ENCODE measurements at regions not wholly inside any gene's neighbourhood (a gene's known extent, or its start where the extent isn't known, plus 50 kb on each side); places are given as distances from the start of the nearest gene placed in this dataset.

DNA sequence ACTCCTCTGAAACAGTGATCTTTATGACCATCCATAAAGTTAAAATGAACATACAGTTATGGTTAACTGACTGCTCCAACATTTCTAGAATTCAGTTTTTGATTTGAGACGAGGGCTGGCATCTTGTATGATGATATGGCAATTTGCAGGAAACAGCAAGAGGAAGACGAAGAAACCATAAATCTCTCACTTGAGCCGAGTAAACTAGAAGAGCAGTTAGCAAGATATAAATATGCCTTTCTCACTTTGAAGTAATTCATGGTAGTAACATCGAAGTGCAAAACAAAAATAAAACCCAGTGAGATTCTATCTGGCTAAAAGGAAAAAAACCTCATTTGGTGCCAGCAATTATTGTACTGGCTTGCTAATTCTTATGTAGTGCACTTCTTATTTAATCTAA, 139.0 kb upstream of the SPRY1 start:
- Histone ChIP-seq H4K20me1 (ENCODE audit: low read depth) (no peaks in the 10 kb centered on the region), H3F3A (ENCODE audit: low read depth) (peaks cover 9% of the 10 kb centered on the region), H3K79me2 (ENCODE audit: low read depth) (no peaks in the 10 kb centered on the region), H3K4me3 (no peak overlapping the region), H3K36me3 (no peaks in the 10 kb centered on the region), H2AFZ (replicated peaks) (no peak overlapping the region), H3K9me3 (ENCODE audit: low read depth) (no peaks in the 10 kb centered on the region), H3K27me3 (no peaks in the 10 kb centered on the region), H3K27ac (no peak overlapping the region), H3K4me1 (peaks cover 19% of the 10 kb centered on the region), H3K9ac (no peak overlapping the region), H3K4me2 (no peak overlapping the region)
- H3K4me1 Mint-ChIP-seq: peaks cover 18% of the 10 kb centered on the region
- TF ChIP-seq CTCF (IDR thresholded peaks at IDR 0.05): no peak
- no peak for TF ChIP-seq EZH2phosphoT487 (IDR thresholded peaks at IDR 0.05)
- no peak for TF ChIP-seq EZH2 (IDR thresholded peaks at IDR 0.05)
- no peak overlapping the region for H3K27ac Mint-ChIP-seq
- no peak overlapping the region for H3K4me3 Mint-ChIP-seq
- no peak for DNase-seq (ENCODE audit: low spot score)
- no peaks in the 10 kb centered on the region for H3K9me3 Mint-ChIP-seq
- H3K36me3 Mint-ChIP-seq: peaks cover 10% of the 10 kb centered on the region
- no peaks in the 10 kb centered on the region for H3K27me3 Mint-ChIP-seq (ENCODE audit: insufficient read depth, low read depth)

- H3F3A ChIP-seq (ENCODE audit: low read depth): peaks cover 9% of the 10 kb centered on the region
- H3K27me3 ChIP-seq: no peaks in the 10 kb centered on the region
- H3K27ac ChIP-seq: no peak overlapping the region
- no peak overlapping the region for H3K4me3 Mint-ChIP-seq
- peak overlapping the region; percentile 1 for H3K4me2 ChIP-seq
- H3K9ac ChIP-seq: no peak overlapping the region
- no peaks in the 10 kb centered on the region for H3K27me3 Mint-ChIP-seq (ENCODE audit: insufficient read depth, low read depth)
- no peaks in the 10 kb centered on the region for H3K9me3 ChIP-seq (ENCODE audit: low read depth)
- H3K4me1 Mint-ChIP-seq: peaks cover 18% of the 10 kb centered on the region
- no peaks in the 10 kb centered on the region for H3K79me2 ChIP-seq (ENCODE audit: low read depth)
- no peaks in the 10 kb centered on the region for H3K36me3 ChIP-seq
- H3K4me1 ChIP-seq: peaks cover 19% of the 10 kb centered on the region
- peak; percentile 23 for DNase-seq (ENCODE audit: low spot score)
- no peaks in the 10 kb centered on the region for H3K9me3 Mint-ChIP-seq
- TF ChIP-seq EZH2 (IDR thresholded peaks at IDR 0.05) (no peak), CTCF (IDR thresholded peaks at IDR 0.05) (no peak), EZH2phosphoT487 (IDR thresholded peaks at IDR 0.05) (no peak)
- no peaks in the 10 kb centered on the region for H4K20me1 ChIP-seq (ENCODE audit: low read depth)
- H3K4me3 ChIP-seq: no peak overlapping the region
- H3K36me3 Mint-ChIP-seq: peaks cover 10% of the 10 kb centered on the region
- no peak overlapping the region for H3K27ac Mint-ChIP-seq
- no peak overlapping the region for H2AFZ ChIP-seq (replicated peaks)
These were observed 136.6 kb upstream of the SPRY1 start for GRCh38 chr4:123259676-123260646.

DNA sequence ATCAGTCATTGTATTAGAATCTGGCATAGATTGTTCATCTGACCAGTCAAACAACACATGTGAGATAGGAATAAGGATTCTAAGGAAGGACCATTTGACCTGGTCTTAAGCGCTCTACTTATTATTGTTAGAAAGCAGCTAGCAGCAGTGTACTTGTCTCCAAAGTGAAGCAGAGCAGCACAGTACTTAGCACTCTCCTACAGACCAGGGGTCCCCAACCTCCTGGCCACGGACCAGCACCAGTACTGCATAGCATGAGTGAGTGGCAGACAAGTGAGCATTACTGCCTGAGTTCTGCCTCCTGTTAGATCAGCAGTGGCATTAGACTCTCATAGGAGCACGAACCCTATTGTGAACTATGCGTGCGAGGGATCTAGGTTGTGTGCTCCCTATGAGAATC, 135.9 kb upstream of the SPRY1 start:
- no peaks in the 10 kb centered on the region for H4K20me1 ChIP-seq (ENCODE audit: low read depth)
- peaks cover 19% of the 10 kb centered on the region for H3K4me1 Mint-ChIP-seq
- H3K27ac Mint-ChIP-seq: no peak overlapping the region

More for the DNA sequence above, 135.9 kb upstream of the SPRY1 start:
- no peaks in the 10 kb centered on the region for H3K9me3 Mint-ChIP-seq
- Histone ChIP-seq H3F3A (ENCODE audit: low read depth) (peaks cover 9% of the 10 kb centered on the region), H3K9me3 (ENCODE audit: low read depth) (no peaks in the 10 kb centered on the region), H3K4me3 (no peak overlapping the region), H3K27me3 (no peaks in the 10 kb centered on the region), H3K36me3 (no peaks in the 10 kb centered on the region), H2AFZ (replicated peaks) (no peak overlapping the region), H3K4me1 (peaks cover 19% of the 10 kb centered on the region), H3K27ac (no peak overlapping the region), H3K4me2 (no peak overlapping the region), H3K79me2 (ENCODE audit: low read depth) (no peaks in the 10 kb centered on the region), H3K9ac (no peak overlapping the region)
- H3K27me3 Mint-ChIP-seq (ENCODE audit: insufficient read depth, low read depth): no peaks in the 10 kb centered on the region
- H3K4me3 Mint-ChIP-seq: no peak overlapping the region
- no peak for DNase-seq (ENCODE audit: low spot score)
- H3K36me3 Mint-ChIP-seq: peaks cover 10% of the 10 kb centered on the region
- no peak for TF ChIP-seq CTCF (IDR thresholded peaks at IDR 0.05)
- no peak for TF ChIP-seq EZH2phosphoT487 (IDR thresholded peaks at IDR 0.05)
- no peak for TF ChIP-seq EZH2 (IDR thresholded peaks at IDR 0.05)

All from neural progenitor cell (in vitro differentiated cells).